Choroid plexus epithelial cell (primary cell): ENCODE measurements at regions not wholly inside any gene's neighbourhood (a gene's known extent, or its start where the extent isn't known, plus 50 kb on each side); places are given as distances from the start of the nearest gene placed in this dataset.
A peak's percentile ranks its signal among the peaks of the same experiment; 100 is the strongest.

Experiments used
- DNase-seq: peaks from one replicate; pipeline ENCODE4 v3.0.0-alpha.2; 2010; ENCODE audit warnings: low read depth
- H3K4me3 ChIP-seq: 2 replicates; pipeline ENCODE4 v1.5.1; 2011; ENCODE audit warnings: low read depth, mild to moderate bottlenecking, control low read depth, low read length, moderate library complexity
- TF ChIP-seq, protein P1 (sequence below): conservative IDR thresholded peaks from 2 replicates; pipeline ENCODE4 v1.5.1; 2011; ENCODE audit warnings: low read depth, mild to moderate bottlenecking, control low read depth, inconsistent platforms, low read length, moderate library complexity

DNA sequence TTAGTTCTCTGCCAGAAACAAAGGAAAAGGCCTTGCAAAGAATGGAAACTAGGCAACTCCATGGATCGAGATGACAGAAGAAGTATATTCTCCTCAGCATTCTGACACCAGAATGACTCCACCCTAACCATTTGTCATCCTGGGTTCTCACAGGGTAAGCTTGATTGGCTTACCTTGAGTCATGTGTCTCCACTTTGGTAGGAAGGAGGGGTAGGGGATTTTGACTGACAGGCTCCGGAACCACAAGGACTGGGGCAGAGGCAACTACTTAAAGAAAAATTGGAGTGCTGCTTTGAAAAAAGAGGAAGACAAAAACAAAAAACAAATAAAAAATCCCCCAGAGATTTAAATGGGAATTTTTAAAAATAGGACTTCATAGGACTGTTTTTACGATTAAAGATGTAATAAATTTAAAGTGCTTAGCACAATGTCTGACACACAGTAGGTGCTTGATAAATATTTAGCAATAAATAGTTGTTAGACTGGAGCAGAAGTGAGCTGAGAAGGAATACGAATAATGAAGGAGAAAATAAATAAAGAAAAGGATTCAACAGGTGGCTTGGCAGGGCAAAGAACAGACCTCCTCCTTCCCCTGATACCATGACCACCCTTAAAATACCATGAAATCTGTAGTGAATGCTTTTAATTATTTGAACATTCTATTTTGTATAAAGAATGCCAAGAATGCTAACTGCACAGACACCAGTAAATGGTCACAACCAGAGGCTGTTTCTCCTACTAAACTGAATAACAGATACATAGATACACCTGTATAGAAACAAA lies 230.2 kb downstream of the CDCA7 start:
- no peak overlapping the region for H3K4me3 ChIP-seq
- DNase-seq: no peak
- TF ChIP-seq, protein P1, sequence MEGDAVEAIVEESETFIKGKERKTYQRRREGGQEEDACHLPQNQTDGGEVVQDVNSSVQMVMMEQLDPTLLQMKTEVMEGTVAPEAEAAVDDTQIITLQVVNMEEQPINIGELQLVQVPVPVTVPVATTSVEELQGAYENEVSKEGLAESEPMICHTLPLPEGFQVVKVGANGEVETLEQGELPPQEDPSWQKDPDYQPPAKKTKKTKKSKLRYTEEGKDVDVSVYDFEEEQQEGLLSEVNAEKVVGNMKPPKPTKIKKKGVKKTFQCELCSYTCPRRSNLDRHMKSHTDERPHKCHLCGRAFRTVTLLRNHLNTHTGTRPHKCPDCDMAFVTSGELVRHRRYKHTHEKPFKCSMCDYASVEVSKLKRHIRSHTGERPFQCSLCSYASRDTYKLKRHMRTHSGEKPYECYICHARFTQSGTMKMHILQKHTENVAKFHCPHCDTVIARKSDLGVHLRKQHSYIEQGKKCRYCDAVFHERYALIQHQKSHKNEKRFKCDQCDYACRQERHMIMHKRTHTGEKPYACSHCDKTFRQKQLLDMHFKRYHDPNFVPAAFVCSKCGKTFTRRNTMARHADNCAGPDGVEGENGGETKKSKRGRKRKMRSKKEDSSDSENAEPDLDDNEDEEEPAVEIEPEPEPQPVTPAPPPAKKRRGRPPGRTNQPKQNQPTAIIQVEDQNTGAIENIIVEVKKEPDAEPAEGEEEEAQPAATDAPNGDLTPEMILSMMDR: no peak

DNA sequence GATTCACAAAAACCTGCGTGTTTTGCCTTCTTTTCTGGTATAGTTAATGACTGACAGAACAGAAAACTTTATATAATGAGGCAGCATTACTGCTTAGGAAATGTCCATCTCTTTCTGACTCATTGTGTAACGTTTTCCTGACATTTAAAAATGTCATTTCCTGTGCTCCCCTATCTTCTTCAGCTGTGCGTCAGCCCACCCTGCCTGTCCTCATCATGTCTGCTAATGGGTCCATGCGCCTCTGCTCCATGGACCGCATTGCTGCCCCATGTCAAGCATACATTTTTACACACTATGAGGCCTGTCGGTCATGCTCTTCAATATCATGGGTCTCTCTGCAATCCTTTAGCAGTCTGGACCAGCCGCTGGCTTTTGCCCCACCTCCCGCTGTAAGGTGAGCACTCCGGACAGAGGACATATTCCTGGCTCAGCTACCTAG lies 234.3 kb downstream of the CDCA7 start:
- no peak overlapping the region for H3K4me3 ChIP-seq
- DNase-seq: no peak
- TF ChIP-seq, protein P1: no peak

DNA sequence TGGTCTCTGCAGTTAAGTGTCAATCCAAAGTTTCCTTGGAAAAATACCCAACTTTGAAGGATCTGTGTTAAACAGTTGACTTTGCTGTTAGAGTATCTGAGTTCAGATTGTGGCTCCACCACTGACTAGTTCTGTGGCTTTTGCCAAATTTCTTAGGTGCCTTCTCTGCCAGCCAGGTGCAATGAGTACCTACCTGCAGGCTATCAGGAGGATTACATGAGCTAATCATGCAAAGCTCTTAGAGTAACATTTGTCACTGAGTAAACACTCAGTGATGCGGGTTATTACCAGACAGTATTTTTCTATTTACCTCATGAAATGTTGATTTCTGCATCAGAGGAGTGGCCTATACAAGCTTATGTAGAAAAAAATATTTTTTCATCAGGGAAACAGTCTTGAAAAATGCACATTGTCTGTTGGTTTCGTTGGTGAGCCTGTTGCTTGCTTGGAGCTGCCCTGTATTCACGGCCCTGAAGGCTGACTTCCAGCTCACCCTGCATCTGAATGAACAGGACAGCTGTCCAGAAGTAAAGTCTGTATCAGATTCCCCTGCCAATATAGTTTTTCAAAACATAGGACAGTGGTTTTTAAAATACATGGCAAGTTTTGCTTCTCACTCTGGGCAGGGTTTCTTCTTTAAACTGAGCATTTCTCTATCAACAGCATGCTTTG lies 235.1 kb downstream of the CDCA7 start:
- TF ChIP-seq, protein P1: no peak
- DNase-seq: peak; percentile 30
- H3K4me3 ChIP-seq: no peak overlapping the region

DNA sequence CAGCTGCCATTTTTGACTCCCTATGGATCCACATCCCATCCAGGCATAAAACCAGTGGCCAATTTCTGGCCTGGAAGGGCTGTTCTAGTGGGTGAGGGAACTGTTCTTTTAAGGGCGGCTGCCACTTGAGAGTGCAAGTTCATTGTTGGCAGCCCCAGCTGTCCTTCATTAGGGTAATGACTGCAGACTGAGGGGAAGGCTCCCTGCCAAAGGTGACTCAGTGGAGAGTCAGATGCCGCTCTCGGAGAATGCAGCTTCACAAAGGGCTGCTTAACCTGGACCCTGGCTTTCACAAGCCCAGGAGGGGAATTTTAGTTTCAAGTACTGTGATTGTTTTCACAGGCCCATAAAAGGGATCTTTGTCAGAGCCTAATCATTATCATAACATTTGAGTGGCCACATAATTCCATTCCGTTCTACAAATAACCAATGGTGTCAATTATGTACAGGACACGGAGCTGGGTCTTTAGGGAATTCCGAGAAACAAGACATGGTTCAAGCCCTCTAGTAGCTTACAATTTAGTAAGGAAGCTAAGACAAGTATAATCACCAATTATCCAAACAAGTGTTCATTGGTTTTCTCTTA lies 235.7 kb downstream of the CDCA7 start:
- DNase-seq: peak; percentile 84
- no peak overlapping the region for H3K4me3 ChIP-seq
- TF ChIP-seq, protein P1: no peak

DNA sequence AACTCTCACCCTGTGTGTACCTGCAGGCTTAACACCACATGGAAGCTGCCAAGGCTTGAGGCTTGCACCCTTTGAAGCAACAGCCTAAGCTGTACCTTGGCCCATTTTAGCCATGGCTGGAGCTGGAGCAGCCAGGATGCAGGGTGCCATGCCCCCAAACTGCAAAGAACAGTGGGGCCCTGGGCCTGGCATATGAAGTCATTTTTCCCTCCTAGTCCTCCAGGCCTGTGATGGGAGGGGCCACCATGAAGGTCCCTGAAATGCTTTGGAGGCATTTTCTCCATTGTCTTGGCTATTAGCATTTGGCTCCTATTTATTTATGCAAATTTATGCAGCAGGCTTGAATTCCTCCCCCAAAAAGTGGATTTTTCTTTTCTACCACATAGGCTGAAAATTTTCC lies 238.4 kb downstream of the CDCA7 start:
- H3K4me3 ChIP-seq: no peak overlapping the region
- TF ChIP-seq, protein P1: no peak
- no peak for DNase-seq

DNA sequence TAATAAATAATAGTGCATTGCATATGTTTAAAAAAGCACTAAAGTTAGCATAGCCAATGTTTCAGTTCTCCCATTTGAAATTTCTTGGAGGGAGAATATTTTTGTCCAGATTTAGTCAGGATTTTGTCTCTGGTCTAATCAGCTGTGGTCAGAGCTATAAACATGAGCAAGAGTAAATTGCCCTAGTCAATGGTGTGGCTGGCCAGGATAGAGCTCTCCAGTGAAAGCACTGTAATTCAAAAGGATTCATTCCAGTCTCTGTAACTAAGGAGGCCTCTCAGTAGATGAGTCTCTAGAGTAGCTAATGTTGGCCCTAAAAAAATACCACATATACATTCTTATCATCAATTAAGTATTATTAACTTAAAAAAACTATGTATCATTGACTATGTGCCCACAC lies 241.6 kb downstream of the CDCA7 start:
- TF ChIP-seq, protein P1: no peak
- H3K4me3 ChIP-seq: no peak overlapping the region
- DNase-seq: no peak
